Left lung (tissue), 4 donors: ENCODE measurements at regions not wholly inside any gene's neighbourhood (a gene's known extent, or its start where the extent isn't known, plus 50 kb on each side); places are given as distances from the start of the nearest gene placed in this dataset.

Experiments
- ATAC-seq: fragments of 200-7000 bp; cut with Tn5 transposase; one replicate; pipeline ENCODE4 v1.9.1; 2020; ENCODE audit warnings: moderate library complexity
- DNase-seq, 4 donors: peaks; one replicate each; pipeline ENCODE4 v3.0.0-alpha.2; 2013 to 2020
- H3K27ac ChIP-seq, 2 donors: fragments of 200-600 bp; sonication (generic) in 1 of 2; one replicate each; pipeline versions ENCODE4 v1.5.0 to v1.8.0; 2020 to 2021
- H3K27me3 ChIP-seq, 2 donors: fragments of 200-600 bp; sonication (generic) in 1 of 2; one replicate each; pipeline versions ENCODE4 v1.5.0 to v1.8.0; 2020 to 2021
- H3K36me3 ChIP-seq, 2 donors: fragments of 200-600 bp; sonication (generic) in 1 of 2; one replicate each; pipeline versions ENCODE4 v1.5.0 to v1.8.0; 2020 to 2021
- H3K4me1 ChIP-seq, 2 donors: fragments of 200-600 bp; one replicate each; pipeline ENCODE4 v1.8.0; 2021
- H3K4me3 ChIP-seq, 2 donors: fragments of 200-600 bp; sonication (generic) in 1 of 2; one replicate each; pipeline versions ENCODE4 v1.5.0 to v1.8.0; 2020 to 2021; ENCODE audit warnings: mild to moderate bottlenecking in 1 of 2
- H3K9me3 ChIP-seq, 2 donors: fragments of 200-600 bp; sonication (generic) in 1 of 2; one replicate each; pipeline versions ENCODE4 v1.5.0 to v1.8.0; 2020 to 2021
- CTCF ChIP-seq, 2 donors: fragments of 200-600 bp; sonication (generic) in 1 of 2; IDR thresholded peaks; one replicate each; pipeline versions ENCODE4 v1.5.0 to v1.8.0; 2021; ENCODE audit warnings: antibody characterized with exemption in 2 of 2
- intact Hi-C, 2 donors: fragments of 100-400 bp; cut with DNase I; formaldehyde crosslinking; loops; one replicate each; pipeline versions ENCODE4 v1.11.2 to v1.14.2; 2022
- donor health status: DM: no; HTN: yes; CAD: no.
- donor health status: DM: no; HTN: no; CAD: no.

DNA sequence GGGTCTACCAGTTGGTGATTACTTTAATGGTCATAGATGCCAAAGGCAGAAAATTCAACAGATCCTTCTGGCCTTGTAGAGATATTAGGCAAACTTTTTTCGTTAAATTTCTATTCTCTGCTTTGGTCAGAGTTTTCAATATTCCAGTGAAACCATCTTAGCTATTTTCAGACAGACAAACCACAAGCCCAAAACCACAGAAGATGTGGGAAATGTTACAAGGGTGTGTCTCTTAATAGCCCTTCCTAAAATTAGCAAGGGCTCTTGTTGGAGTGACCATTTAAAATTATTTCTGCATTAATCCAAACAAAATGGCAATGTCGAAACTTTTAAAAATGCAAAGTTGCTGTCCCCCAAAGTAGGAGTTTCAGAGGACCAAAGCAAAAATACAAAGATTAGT, 102.8 kb downstream of the ARRDC4 start:
- Histone ChIP-seq H3K36me3 (no peaks in the 10 kb centered on the region), H3K27me3 (peaks cover 0 to 4% of the 10 kb centered on the region in 2 donors), H3K27ac (no peak overlapping the region), H3K9me3 (peaks cover 0 to under 1% of the 10 kb centered on the region in 2 donors), H3K4me1 (peaks cover 0 to 4% of the 10 kb centered on the region in 2 donors), H3K4me3 (no peak overlapping the region)
- DNase-seq (no peak), ATAC-seq (peak; percentile 50)
- intact Hi-C loops = no loop called here
- no peak for TF ChIP-seq CTCF (IDR thresholded peaks at IDR 0.05)

- intact Hi-C loops = no loop called here
- no peak overlapping the region for H3K27ac ChIP-seq
- DNase-seq (no peak), ATAC-seq (no peak)
- no peaks in the 10 kb centered on the region for H3K36me3 ChIP-seq
- peaks cover 0 to 4% of the 10 kb centered on the region in 2 donors for H3K4me1 ChIP-seq
- H3K27me3 ChIP-seq = peaks cover 0 to 4% of the 10 kb centered on the region in 2 donors
- H3K4me3 ChIP-seq = no peak overlapping the region
- no peaks in the 10 kb centered on the region for H3K9me3 ChIP-seq
- no peak for TF ChIP-seq CTCF (IDR thresholded peaks at IDR 0.05)
Measured at GRCh38 chr15:98063871-98064270, 103.4 kb downstream of the ARRDC4 start.

DNA sequence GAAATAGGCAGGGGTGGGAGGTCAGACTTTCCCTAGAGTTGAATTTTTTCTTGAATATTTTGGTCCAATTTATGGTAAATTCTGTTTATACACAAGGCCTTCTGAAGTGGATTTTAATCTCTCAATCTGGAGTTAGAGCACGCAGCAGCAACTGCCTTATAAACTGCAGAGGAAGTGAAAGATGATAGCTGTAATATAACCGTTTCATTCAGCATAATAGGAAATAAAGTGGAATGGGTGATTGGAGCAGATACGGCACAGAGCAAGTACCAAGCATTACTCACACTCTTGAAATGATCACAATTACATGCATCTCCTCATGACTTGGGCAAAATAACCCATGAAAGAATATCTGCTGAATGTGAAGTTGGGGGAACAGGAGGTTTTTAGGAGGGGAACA, 106.8 kb downstream of the ARRDC4 start:
- no peak for TF ChIP-seq CTCF (IDR thresholded peaks at IDR 0.05)
- no peak for ATAC-seq
- Histone ChIP-seq H3K4me3 (no peak overlapping the region), H3K9me3 (peaks cover 0 to 7% of the 10 kb centered on the region in 2 donors), H3K27me3 (peaks cover 0 to 4% of the 10 kb centered on the region in 2 donors), H3K4me1 (peaks cover 0 to 4% of the 10 kb centered on the region in 2 donors), H3K36me3 (no peaks in the 10 kb centered on the region), H3K27ac (no peak overlapping the region)
- no peak for DNase-seq
- intact Hi-C loops = no loop called here

DNA sequence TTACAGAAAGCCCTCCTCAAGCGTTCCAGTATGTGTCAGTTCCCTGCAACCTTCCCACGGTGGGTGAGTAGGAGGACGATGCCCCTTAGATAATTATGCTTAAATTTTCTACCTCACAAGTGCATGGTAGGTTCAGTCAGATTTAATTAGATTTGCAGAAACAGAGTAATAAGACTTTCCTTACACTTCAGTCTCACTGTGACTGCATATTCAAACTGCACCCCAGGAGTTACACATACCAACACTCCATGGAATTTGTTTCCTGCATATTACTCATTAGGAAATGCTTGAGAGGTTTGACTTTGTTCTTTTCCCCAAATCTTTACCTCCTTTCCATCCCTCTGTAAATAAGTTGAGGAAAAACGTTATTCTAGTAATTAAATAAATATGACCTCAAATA, 108.8 kb downstream of the ARRDC4 start:
- Histone ChIP-seq H3K4me3 (no peak overlapping the region), H3K27me3 (peaks cover 0 to under 1% of the 10 kb centered on the region in 2 donors), H3K9me3 (peaks cover 0 to 7% of the 10 kb centered on the region in 2 donors), H3K36me3 (no peaks in the 10 kb centered on the region), H3K4me1 (peaks cover 0 to 16% of the 10 kb centered on the region in 2 donors), H3K27ac (no peak overlapping the region)
- no peak for TF ChIP-seq CTCF (IDR thresholded peaks at IDR 0.05)
- DNase-seq (no peak), ATAC-seq (no peak)
- intact Hi-C loops = no loop called here

- TF ChIP-seq CTCF (IDR thresholded peaks at IDR 0.05) = no peak
- no peaks in the 10 kb centered on the region for H3K36me3 ChIP-seq
- ATAC-seq = no peak
- H3K27ac ChIP-seq = no peak overlapping the region
- no peak for DNase-seq
- no peak overlapping the region for H3K4me3 ChIP-seq
- no peaks in the 10 kb centered on the region for H3K27me3 ChIP-seq
- intact Hi-C loops = no loop called here
- H3K9me3 ChIP-seq = peaks cover 0 to 7% of the 10 kb centered on the region in 2 donors
- peaks cover 0 to 19% of the 10 kb centered on the region in 2 donors for H3K4me1 ChIP-seq
Measured at GRCh38 chr15:98070137-98070536, 109.6 kb downstream of the ARRDC4 start.
